ENCODE measurements at regions not wholly inside any gene's neighbourhood (a gene's known extent, or its start where the extent isn't known, plus 50 kb on each side); places are given as distances from the start of the nearest gene placed in this dataset.

- no peaks in the 10 kb centered on the region for H3K4me1 Mint-ChIP-seq
- no peaks in the 10 kb centered on the region for H3K36me3 ChIP-seq (ENCODE audit: insufficient read depth, low read length)
- H3K4me3 Mint-ChIP-seq, result no peak overlapping the region
- H3K27ac Mint-ChIP-seq, result no peak overlapping the region
- no peak for DNase-seq
- H3K9me3 ChIP-seq (ENCODE audit: low read length), result no peaks in the 10 kb centered on the region
- H3K4me1 ChIP-seq (ENCODE audit: insufficient read depth, low read length), result no peaks in the 10 kb centered on the region
- H3K27me3 ChIP-seq (ENCODE audit: insufficient read depth, low read length, poor library complexity, severe bottlenecking), result no peaks in the 10 kb centered on the region
- H3K27me3 Mint-ChIP-seq, result no peaks in the 10 kb centered on the region
- no peaks in the 10 kb centered on the region for H3K36me3 Mint-ChIP-seq
- ChIA-PET POLR2A (no interaction called here), CTCF (no interaction called here)
- H3K4me3 ChIP-seq (ENCODE audit: low read length), result no peak overlapping the region
- H3K27ac ChIP-seq (ENCODE audit: low read depth, low read length), result no peak overlapping the region
- peaks cover 4 to 38% (median 6%) of the 10 kb centered on the region in 5 donors for H3K9me3 Mint-ChIP-seq
These were observed 137.7 kb upstream of the DEFB112 start for GRCh38 chr6:50187351-50187921.

- Mint-ChIP-seq H3K9me3 (peaks cover 2 to 23% (median 3%) of the 10 kb centered on the region in 5 donors), H3K36me3 (no peaks in the 10 kb centered on the region), H3K27me3 (no peaks in the 10 kb centered on the region), H3K4me1 (no peaks in the 10 kb centered on the region), H3K27ac (no peak overlapping the region), H3K4me3 (no peak overlapping the region)
- Histone ChIP-seq H3K9me3 (ENCODE audit: low read length) (no peaks in the 10 kb centered on the region), H3K36me3 (ENCODE audit: insufficient read depth, low read length) (no peaks in the 10 kb centered on the region), H3K4me3 (ENCODE audit: low read length) (no peak overlapping the region), H3K4me1 (ENCODE audit: insufficient read depth, low read length) (no peaks in the 10 kb centered on the region), H3K27ac (ENCODE audit: low read depth, low read length) (no peak overlapping the region), H3K27me3 (ENCODE audit: insufficient read depth, low read length, poor library complexity, severe bottlenecking) (no peaks in the 10 kb centered on the region)
- no peak for DNase-seq
- ChIA-PET POLR2A (no interaction called here), CTCF (no interaction called here)
These were observed 148.5 kb upstream of the DEFB112 start for GRCh38 chr6:50198245-50198644.

- Histone ChIP-seq H3K36me3 (ENCODE audit: insufficient read depth, low read length) (no peaks in the 10 kb centered on the region), H3K9me3 (ENCODE audit: low read length) (no peaks in the 10 kb centered on the region), H3K4me1 (ENCODE audit: insufficient read depth, low read length) (no peaks in the 10 kb centered on the region), H3K27me3 (ENCODE audit: insufficient read depth, low read length, poor library complexity, severe bottlenecking) (no peaks in the 10 kb centered on the region), H3K4me3 (ENCODE audit: low read length) (no peak overlapping the region), H3K27ac (ENCODE audit: low read depth, low read length) (no peak overlapping the region)
- Mint-ChIP-seq H3K4me1 (no peaks in the 10 kb centered on the region), H3K36me3 (no peaks in the 10 kb centered on the region), H3K27me3 (no peaks in the 10 kb centered on the region), H3K4me3 (no peak overlapping the region), H3K9me3 (peaks cover 2 to 27% (median 3%) of the 10 kb centered on the region in 5 donors), H3K27ac (no peak overlapping the region)
- no peak for DNase-seq
- POLR2A ChIA-PET, result no interaction called here
- CTCF ChIA-PET, result no interaction called here
These were observed 153.0 kb upstream of the DEFB112 start for GRCh38 chr6:50202766-50203165.

DNA sequence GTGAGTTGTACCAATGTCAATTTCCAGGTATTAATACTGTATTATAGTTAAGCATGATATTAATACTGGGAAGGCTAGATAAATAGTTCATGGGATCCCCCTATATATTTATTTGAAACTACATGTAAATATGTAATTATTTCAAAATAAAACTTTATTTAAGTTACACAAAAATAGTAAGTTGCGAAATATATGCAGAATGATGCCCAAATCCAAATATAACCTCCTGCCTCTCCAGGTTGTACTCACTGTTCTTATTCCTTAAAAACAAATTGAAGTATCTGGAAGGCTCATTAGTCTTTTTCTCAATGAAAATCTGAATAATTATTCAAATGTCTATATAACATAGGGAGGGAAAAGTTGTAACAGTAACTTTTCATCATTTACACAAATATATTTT, 161.9 kb upstream of the DEFB112 start:
- POLR2A ChIA-PET, result no interaction called here
- no peaks in the 10 kb centered on the region for H3K27me3 ChIP-seq (ENCODE audit: insufficient read depth, low read length, poor library complexity, severe bottlenecking)
- H3K27ac ChIP-seq (ENCODE audit: low read depth, low read length), result no peak overlapping the region
- H3K9me3 ChIP-seq (ENCODE audit: low read length), result no peaks in the 10 kb centered on the region
- no peaks in the 10 kb centered on the region for H3K36me3 Mint-ChIP-seq
- no peaks in the 10 kb centered on the region for H3K4me1 ChIP-seq (ENCODE audit: insufficient read depth, low read length)
- H3K4me3 ChIP-seq (ENCODE audit: low read length), result no peak overlapping the region
- peaks cover 5 to 30% (median 6%) of the 10 kb centered on the region in 5 donors for H3K9me3 Mint-ChIP-seq
- no peak overlapping the region for H3K27ac Mint-ChIP-seq
- no peak overlapping the region for H3K4me3 Mint-ChIP-seq
- no peaks in the 10 kb centered on the region for H3K36me3 ChIP-seq (ENCODE audit: insufficient read depth, low read length)
- no peak for DNase-seq
- no peaks in the 10 kb centered on the region for H3K27me3 Mint-ChIP-seq
- H3K4me1 Mint-ChIP-seq, result no peaks in the 10 kb centered on the region
- CTCF ChIA-PET, result no interaction called here

DNA sequence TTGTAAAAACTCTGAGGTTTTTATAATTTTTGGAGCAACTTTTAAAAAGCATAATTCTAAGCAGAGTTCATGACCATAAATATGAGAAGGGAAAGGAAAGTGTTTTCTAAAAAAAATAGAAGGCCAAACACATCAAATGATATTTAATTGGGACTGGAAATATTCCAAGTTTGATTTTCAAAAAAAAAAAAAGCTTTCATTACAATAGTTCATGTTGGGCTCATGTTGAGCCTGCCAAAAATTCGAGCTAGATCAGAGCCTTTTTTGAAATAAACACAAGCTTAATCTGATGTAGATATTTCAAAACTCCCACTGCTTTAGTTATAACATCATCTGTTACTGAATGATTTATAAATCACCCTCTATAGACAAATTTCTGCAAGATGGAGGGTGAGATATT, 163.4 kb upstream of the DEFB112 start:
- Mint-ChIP-seq H3K27ac (no peak overlapping the region), H3K4me1 (no peaks in the 10 kb centered on the region), H3K27me3 (no peaks in the 10 kb centered on the region), H3K4me3 (no peak overlapping the region), H3K9me3 (peaks cover 2 to 30% (median 6%) of the 10 kb centered on the region in 5 donors), H3K36me3 (no peaks in the 10 kb centered on the region)
- H3K36me3 ChIP-seq (ENCODE audit: insufficient read depth, low read length), result no peaks in the 10 kb centered on the region
- no peak overlapping the region for H3K27ac ChIP-seq (ENCODE audit: low read depth, low read length)
- ChIA-PET POLR2A (no interaction called here), CTCF (no interaction called here)
- DNase-seq, result no peak
- H3K27me3 ChIP-seq (ENCODE audit: insufficient read depth, low read length, poor library complexity, severe bottlenecking), result no peaks in the 10 kb centered on the region
- H3K4me1 ChIP-seq (ENCODE audit: insufficient read depth, low read length), result no peaks in the 10 kb centered on the region
- H3K9me3 ChIP-seq (ENCODE audit: low read length), result no peaks in the 10 kb centered on the region
- no peak overlapping the region for H3K4me3 ChIP-seq (ENCODE audit: low read length)

GRCh38 chr6:50214937-50215336, 165.2 kb upstream of the DEFB112 start:
- no peak for DNase-seq
- Mint-ChIP-seq H3K27ac (no peak overlapping the region), H3K9me3 (peaks cover 2 to 31% (median 6%) of the 10 kb centered on the region in 5 donors), H3K4me1 (no peaks in the 10 kb centered on the region), H3K27me3 (no peaks in the 10 kb centered on the region), H3K4me3 (no peak overlapping the region), H3K36me3 (no peaks in the 10 kb centered on the region)
- H3K27me3 ChIP-seq (ENCODE audit: insufficient read depth, low read length, poor library complexity, severe bottlenecking), result no peaks in the 10 kb centered on the region
- no peaks in the 10 kb centered on the region for H3K36me3 ChIP-seq (ENCODE audit: insufficient read depth, low read length)
- no peaks in the 10 kb centered on the region for H3K9me3 ChIP-seq (ENCODE audit: low read length)
- no peak overlapping the region for H3K4me3 ChIP-seq (ENCODE audit: low read length)
- ChIA-PET POLR2A (no interaction called here), CTCF (no interaction called here)
- no peak overlapping the region for H3K27ac ChIP-seq (ENCODE audit: low read depth, low read length)
- H3K4me1 ChIP-seq (ENCODE audit: insufficient read depth, low read length), result no peaks in the 10 kb centered on the region

DNA sequence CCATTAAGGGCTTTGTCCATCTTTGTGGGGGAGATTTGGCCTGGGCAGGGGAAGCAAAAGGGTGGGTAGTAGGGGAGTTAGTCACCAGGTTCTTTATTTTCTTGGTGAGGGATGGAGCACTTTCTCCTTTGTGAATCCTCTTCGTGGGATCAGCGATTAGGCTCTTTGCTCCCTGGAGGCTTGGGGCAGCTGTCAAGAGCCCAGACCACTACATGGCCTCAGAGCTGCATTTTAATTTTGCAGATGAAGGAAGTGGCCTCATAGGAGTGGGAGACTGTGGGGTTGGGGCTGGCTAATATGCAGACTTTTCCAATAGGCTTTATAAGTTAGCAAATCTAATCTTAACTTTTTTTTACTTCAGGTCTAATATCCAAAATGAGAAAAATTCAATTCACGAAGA, 168.1 kb upstream of the DEFB112 start:
- peaks cover 0 to 41% (median 8%) of the 10 kb centered on the region in 5 donors for H3K9me3 Mint-ChIP-seq
- H3K4me1 Mint-ChIP-seq, result no peaks in the 10 kb centered on the region
- H3K36me3 Mint-ChIP-seq, result no peaks in the 10 kb centered on the region
- no peaks in the 10 kb centered on the region for H3K9me3 ChIP-seq (ENCODE audit: low read length)
- POLR2A ChIA-PET, result no interaction called here
- no peaks in the 10 kb centered on the region for H3K27me3 Mint-ChIP-seq
- no peaks in the 10 kb centered on the region for H3K36me3 ChIP-seq (ENCODE audit: insufficient read depth, low read length)
- H3K4me1 ChIP-seq (ENCODE audit: insufficient read depth, low read length), result no peaks in the 10 kb centered on the region
- H3K27ac Mint-ChIP-seq, result no peak overlapping the region
- H3K27me3 ChIP-seq (ENCODE audit: insufficient read depth, low read length, poor library complexity, severe bottlenecking), result no peaks in the 10 kb centered on the region
- no peak overlapping the region for H3K27ac ChIP-seq (ENCODE audit: low read depth, low read length)
- H3K4me3 Mint-ChIP-seq, result no peak overlapping the region
- H3K4me3 ChIP-seq (ENCODE audit: low read length), result no peak overlapping the region
- DNase-seq, result no peak
- CTCF ChIA-PET, result no interaction called here

GRCh38 chr6:50236164-50236563, 186.4 kb upstream of the DEFB112 start:
- no peaks in the 10 kb centered on the region for H3K4me1 ChIP-seq (ENCODE audit: insufficient read depth, low read length)
- DNase-seq, result no peak
- no peak overlapping the region for H3K27ac Mint-ChIP-seq
- H3K36me3 ChIP-seq (ENCODE audit: insufficient read depth, low read length), result no peaks in the 10 kb centered on the region
- ChIA-PET POLR2A (no interaction called here), CTCF (no interaction called here)
- no peak overlapping the region for H3K4me3 Mint-ChIP-seq
- H3K4me3 ChIP-seq (ENCODE audit: low read length), result no peak overlapping the region
- H3K36me3 Mint-ChIP-seq, result no peaks in the 10 kb centered on the region
- H3K9me3 Mint-ChIP-seq, result peaks cover 0 to 21% (median 10%) of the 10 kb centered on the region in 5 donors
- no peaks in the 10 kb centered on the region for H3K27me3 ChIP-seq (ENCODE audit: insufficient read depth, low read length, poor library complexity, severe bottlenecking)
- H3K27me3 Mint-ChIP-seq, result no peaks in the 10 kb centered on the region
- no peaks in the 10 kb centered on the region for H3K9me3 ChIP-seq (ENCODE audit: low read length)
- no peaks in the 10 kb centered on the region for H3K4me1 Mint-ChIP-seq
- H3K27ac ChIP-seq (ENCODE audit: low read depth, low read length), result no peak overlapping the region

GRCh38 chr6:50239853-50240252, 190.1 kb upstream of the DEFB112 start:
- ChIA-PET CTCF (no interaction called here), POLR2A (no interaction called here)
- no peak for DNase-seq
- Histone ChIP-seq H3K36me3 (ENCODE audit: insufficient read depth, low read length) (no peaks in the 10 kb centered on the region), H3K27me3 (ENCODE audit: insufficient read depth, low read length, poor library complexity, severe bottlenecking) (no peaks in the 10 kb centered on the region), H3K4me1 (ENCODE audit: insufficient read depth, low read length) (no peaks in the 10 kb centered on the region), H3K4me3 (ENCODE audit: low read length) (no peak overlapping the region), H3K27ac (ENCODE audit: low read depth, low read length) (no peak overlapping the region), H3K9me3 (ENCODE audit: low read length) (no peaks in the 10 kb centered on the region)
- H3K27me3 Mint-ChIP-seq, result no peaks in the 10 kb centered on the region
- H3K4me3 Mint-ChIP-seq, result no peak overlapping the region
- H3K4me1 Mint-ChIP-seq, result no peaks in the 10 kb centered on the region
- no peaks in the 10 kb centered on the region for H3K36me3 Mint-ChIP-seq
- no peak overlapping the region for H3K27ac Mint-ChIP-seq
- peaks cover 3 to 16% (median 7%) of the 10 kb centered on the region in 5 donors for H3K9me3 Mint-ChIP-seq
